Amygdala (tissue), 56 donors: ENCODE measurements at regions not wholly inside any gene's neighbourhood (a gene's known extent, or its start where the extent isn't known, plus 50 kb on each side); places are given as distances from the start of the nearest gene placed in this dataset.
"Not testable (repeated sequence)": the region's sequence is repeated elsewhere in the genome, so short reads cannot be mapped to it uniquely, and the experiment has no call there.

Experiments
- DNase-seq, 56 donors: peaks; one replicate each; lab custom pipeline; 2025; lab: John Stamatoyannopoulos, UW

- no peak for DNase-seq
Observed at GRCh38 chr3:62926494-62926893, 51.3 kb upstream of the CADPS start.

GRCh38 chr3:62928256-62928655, 53.0 kb upstream of the CADPS start:
- no peak for DNase-seq

DNA sequence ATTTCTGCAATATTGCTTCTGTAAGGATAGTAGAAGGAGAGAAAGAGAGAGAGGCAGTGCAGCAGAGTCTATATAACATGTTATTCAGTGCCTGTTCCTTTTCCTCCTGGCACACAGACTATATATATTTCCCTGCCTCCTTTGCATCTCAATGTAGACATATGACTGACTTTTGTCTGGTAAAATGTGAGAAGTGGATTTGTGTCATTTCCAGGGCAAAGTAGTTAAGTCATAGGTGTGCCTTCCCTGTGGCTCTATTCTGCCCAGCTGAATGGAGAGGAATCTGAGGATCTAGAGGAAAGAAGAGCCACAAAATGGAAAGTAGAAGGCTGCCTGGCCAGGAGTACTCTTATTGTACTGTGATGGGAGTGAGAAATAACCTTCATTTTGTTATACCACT, 54.6 kb upstream of the CADPS start:
- no peak for DNase-seq

DNA sequence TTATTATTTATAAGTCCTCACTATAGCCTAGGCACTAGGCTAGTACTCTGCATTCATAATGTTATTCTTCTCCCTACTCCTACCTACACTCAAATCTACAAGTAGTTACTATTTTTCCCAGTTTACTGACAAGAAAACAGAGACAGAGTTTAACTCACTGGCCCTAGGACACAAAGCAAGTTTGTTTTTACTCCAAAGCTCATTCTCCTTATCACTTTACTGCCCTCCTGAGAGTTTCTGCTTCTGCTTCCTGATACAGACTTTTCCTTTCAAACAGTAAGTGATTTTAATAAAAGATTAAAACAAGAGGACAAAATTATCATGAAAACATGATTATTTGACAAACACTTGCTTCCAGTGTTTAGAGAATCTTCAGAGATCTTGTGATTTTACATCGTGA, 60.6 kb upstream of the CADPS start:
- DNase-seq = no peak

GRCh38 chr3:62936626-62937254, 61.5 kb upstream of the CADPS start:
- no peak for DNase-seq

DNA sequence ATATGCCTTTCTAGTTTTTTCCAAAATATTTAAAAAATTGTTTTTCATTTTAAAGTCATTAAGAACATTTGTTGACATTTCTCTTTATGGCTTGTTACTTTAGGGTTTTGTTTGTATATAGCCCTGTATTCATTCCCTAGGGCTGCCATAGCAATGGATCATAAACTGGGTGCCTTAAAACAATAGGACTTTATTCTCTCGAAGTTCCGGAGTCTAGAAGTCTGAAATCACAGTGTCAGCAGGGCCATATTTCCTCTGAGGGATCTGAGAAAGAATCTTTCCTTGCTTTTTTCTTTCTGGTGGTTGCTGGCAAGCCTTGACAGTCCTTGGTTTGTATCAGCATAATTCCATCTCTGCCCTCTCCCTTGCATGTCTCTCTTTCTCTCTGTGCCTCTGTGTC, 63.4 kb upstream of the CADPS start:
- no peak for DNase-seq

DNA sequence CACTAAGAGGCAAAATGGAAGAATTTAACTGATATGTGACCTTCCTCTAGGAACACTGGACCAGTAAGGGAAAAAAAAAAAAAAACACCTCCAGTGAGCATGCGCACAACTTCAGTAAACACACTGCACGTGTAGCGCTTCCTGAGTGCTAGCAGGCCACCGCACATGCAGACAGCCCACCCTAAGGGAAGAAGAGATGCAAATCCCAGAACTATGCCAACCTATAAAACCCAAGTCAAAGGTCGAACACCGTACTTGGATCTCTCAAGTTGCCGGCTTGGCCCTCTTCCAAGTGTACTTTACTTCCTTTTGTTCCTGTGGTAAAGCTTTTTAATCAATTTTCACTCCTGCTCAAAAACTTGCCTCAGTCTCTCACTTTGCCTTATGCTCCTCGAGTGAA, 64.5 kb upstream of the CADPS start:
- no peak for DNase-seq

DNA sequence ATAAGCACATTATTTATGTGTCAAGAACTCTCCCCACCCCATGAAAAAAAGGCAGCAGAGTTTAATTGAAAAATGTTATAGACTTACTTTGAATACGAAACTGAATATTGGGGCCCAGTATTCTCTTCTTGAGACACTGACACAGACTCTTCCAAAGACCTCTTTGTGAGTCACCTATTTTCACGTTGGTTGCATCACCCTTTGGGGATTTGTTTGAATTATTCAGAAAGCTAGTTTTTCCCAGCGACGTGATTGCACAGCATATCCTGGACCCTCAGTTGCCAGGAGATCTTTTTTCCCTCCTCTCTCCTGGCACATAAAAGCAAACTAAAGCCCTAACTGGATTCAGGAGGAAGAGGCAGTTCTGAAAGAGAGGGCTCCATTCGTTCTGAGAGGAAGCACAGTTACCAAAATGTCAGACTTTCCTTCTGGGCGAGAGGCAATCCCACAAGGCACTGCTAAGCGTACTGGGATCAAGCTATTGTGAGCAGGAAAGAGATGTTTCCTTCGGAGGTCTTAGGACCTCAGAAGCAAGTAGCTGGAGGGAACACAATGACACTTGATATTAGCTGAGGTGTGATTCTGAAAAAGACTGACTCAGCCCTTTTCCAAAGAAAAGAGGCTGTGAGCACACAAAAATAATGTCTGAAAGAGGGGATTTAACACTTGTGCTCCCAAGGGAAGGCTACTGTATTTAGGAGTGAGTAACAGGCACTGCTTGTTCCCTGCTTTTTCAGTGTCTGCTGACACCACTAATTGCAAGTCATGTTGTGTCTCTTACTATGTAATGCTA, 65.8 kb upstream of the CADPS start:
- no peak for DNase-seq

DNA sequence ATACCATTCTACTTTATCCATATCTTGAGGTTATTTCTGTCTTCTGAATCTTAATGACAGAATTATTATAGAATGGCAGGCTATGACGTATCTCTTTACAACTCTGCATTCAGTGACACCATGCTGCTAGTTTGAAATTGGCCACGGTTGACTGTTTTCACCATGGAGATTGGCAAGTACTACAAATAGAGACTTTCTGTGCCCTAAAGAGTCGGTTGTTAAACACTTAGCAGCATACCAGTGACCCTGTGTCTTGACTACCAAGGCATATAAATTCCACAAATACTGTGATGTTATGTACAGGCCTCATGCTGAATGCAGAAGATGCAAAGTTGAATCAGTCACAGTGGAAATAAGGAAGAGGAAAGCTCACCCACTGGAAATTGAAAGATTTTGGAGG, 67.0 kb upstream of the CADPS start:
- DNase-seq = no peak

DNA sequence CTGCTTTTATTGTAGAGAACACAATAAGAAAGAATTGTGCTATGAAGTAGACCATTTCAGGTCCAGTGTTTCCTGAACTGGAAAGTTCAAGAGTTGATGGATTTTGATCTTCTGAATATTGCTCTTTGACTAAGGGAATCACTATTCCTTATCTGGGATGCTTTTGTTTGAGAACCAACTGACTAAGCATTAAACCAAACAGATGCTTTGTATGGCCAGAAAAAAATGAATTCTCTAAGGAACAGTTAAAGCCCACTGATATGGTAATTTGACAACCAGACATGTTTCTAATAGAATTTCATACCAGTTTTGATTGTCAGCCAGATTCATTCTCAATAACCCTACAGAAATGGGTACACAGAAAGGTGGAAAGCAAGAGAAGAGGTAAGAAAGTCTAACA, 67.5 kb upstream of the CADPS start:
- no peak for DNase-seq

GRCh38 chr3:62948921-62949320, 73.7 kb upstream of the CADPS start:
- no peak for DNase-seq

DNA sequence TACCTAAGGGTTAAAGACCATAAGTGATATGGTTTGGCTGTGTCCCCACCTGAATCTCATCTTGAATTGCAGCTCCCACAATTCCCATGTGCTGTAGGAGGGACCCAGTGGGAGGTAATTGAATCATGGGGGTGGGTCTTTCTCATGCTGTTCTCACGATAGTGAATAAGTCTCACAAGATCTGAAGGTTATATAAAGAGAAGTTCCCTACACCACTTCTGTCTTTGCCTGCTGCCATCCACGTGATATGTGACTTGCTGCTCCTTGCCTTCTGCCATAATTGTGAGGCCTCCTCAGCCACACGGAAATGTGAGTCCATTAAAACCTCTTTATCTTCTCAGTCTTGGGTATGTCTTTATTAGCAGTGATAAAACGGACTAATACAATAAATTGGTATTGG, 75.0 kb upstream of the CADPS start:
- DNase-seq = no peak

- DNase-seq = no peak
Observed at GRCh38 chr3:62951037-62951613, 75.9 kb upstream of the CADPS start.

DNA sequence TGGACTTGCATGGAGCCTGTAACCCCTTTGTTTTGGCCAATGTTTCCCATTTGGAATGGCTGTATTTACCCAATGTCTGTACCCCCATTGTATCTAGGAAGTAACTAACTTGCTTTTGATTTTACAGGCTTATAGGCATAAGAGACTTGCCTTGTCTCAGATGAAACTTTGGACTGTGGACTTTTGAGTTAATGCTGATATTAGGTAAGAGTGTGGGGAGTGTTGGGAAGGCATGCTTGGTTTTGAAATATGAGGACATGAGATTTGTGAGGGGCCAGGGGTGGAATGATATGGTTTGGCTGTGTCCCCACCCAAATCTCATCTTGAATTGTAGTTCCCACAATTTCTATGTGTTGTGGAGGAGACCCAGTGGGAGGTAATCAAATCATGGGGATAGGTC, 76.7 kb upstream of the CADPS start:
- not testable (repeated sequence) for DNase-seq

DNA sequence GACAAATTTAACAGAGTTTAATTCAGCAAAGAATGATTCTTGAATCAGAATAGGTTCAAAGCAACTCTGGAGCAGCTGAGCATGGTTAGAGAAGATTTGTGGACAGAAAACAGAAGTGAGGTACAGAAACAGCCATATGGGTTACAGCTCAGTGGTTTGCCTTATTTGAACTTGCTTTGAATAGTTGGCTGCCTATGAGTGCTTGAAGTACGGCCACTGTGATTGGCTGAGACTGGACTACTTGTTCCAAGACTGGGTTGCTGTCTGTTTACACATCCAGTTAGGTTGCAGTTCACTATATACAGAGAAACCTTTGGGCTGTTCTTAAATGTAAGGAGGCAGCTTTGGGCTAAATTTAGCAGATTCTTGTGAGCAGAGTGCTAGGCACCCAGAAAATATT, 79.4 kb upstream of the CADPS start:
- DNase-seq = peak in 9 of 56 donors; percentile 0 to 21 (median 5)

DNA sequence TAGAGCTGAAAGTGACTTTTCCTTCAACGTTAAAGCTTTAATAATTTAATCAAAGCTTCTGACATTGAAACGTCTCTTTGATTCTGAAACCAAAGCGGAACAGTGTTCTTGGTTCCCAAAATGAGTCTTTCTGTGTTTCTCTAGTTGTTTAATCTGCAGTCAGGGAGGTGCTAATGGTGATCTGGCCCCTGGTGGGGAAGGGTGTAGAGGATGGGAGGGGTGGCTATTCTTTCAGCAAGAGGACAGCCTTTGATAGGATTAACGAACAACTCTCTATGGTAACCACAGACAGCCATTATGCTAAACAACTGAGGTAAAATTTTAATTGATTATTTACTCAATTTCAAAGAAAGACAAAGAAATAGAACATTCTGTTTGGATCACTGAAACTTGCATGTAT, 79.9 kb upstream of the CADPS start:
- no peak for DNase-seq

- DNase-seq = no peak
Observed at GRCh38 chr3:62956411-62956810, 81.2 kb upstream of the CADPS start.

GRCh38 chr3:62961874-62962556, 86.8 kb upstream of the CADPS start:
- DNase-seq = no peak

DNA sequence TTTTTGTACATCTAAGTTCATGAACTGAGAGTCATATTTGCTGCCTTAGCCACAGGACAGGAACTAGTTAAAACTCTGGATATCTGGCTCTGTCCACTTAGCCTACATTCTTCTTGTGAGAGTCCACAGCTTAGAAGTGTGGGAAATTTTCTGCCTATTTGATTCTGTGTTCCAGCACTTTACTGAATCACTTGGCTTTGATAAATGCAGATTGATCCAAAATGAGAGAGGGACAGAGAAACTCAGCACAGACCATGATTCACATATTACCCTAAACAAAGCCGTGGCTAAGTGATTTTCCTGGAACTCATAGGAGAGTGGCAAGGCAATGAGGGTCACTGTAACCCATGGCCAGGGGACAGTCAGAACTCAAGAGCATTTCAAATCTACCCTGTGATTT, 87.5 kb upstream of the CADPS start:
- peak in 2 of 56 donors; percentile 1 to 10 for DNase-seq

DNA sequence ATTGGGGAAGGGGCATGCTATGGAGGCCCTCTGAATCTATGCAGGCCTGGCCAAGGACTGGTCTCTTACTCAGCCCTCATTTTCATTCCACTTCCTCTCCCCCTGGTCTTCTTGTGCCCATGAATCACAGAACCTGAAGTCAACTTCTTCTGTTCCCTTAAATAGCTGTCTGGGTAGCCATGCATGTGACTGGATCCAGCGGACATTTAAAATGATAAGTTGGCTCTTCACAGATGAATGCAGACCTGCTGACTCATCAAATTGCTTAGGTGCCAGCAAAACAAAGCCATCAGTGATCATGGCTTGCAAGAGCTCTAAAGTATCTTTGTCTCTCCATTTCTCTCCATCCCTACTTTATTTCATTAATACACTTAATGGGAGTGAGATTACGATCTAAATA, 90.1 kb upstream of the CADPS start:
- no peak for DNase-seq

DNA sequence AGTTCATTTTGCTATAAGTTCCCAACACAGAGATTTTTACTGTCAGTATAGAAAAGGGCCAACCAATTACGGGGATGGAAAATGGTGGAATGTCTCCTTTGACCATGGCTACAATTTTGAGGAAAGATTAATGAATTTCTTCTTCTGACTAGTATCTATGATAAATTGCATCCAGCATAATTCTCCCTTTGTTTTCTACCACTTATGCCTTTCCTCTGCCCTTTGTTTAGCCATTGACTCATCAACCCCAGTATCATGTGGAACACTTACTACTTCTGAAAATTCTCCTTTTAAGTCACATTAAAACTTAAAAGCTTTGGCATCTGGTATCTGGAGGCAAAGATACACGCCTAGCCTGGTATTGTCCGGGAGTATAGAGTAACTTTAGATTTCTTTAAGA, 92.9 kb upstream of the CADPS start:
- DNase-seq = no peak

GRCh38 chr3:62970648-62971047, 95.4 kb upstream of the CADPS start:
- DNase-seq = no peak
